ENCODE measurements at regions not wholly inside any gene's neighbourhood (a gene's known extent, or its start where the extent isn't known, plus 50 kb on each side); places are given as distances from the start of the nearest gene placed in this dataset.
"Not testable (repeated sequence)": the region's sequence is repeated elsewhere in the genome, so short reads cannot be mapped to it uniquely, and the experiment has no call there.

DNA sequence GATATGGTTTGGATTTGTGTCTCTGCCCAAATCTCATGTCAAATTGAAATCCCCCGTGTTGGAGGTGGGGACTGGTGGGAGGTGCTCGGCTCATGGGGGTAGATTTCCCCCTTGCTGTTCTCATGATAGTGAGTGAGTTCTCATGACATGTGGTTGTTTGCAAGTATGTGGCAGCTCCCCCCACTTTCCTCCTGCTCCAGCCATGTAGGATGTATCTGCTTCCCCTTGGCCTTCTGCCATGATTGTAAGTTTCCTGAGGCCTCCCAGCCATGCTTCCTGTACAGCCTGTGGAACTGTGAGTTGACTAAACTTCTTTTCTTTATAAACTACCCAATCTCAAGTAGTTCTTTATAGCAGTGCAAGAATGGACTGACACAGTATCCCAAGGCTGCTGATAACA is 55.9 kb downstream of the HES1 start:
- TF ChIP-seq, protein P1, sequence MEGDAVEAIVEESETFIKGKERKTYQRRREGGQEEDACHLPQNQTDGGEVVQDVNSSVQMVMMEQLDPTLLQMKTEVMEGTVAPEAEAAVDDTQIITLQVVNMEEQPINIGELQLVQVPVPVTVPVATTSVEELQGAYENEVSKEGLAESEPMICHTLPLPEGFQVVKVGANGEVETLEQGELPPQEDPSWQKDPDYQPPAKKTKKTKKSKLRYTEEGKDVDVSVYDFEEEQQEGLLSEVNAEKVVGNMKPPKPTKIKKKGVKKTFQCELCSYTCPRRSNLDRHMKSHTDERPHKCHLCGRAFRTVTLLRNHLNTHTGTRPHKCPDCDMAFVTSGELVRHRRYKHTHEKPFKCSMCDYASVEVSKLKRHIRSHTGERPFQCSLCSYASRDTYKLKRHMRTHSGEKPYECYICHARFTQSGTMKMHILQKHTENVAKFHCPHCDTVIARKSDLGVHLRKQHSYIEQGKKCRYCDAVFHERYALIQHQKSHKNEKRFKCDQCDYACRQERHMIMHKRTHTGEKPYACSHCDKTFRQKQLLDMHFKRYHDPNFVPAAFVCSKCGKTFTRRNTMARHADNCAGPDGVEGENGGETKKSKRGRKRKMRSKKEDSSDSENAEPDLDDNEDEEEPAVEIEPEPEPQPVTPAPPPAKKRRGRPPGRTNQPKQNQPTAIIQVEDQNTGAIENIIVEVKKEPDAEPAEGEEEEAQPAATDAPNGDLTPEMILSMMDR (conservative IDR thresholded peaks at IDR 0.05; ENCODE audit: low read length) = not testable (repeated sequence)
- not testable (repeated sequence) for TF ChIP-seq EZH2phosphoT487 (IDR thresholded peaks at IDR 0.05; ENCODE audit: borderline replicate concordance, low read depth, low read length)
